Adrenal gland (tissue), 9 donors: ENCODE measurements at regions not wholly inside any gene's neighbourhood (a gene's known extent, or its start where the extent isn't known, plus 50 kb on each side); places are given as distances from the start of the nearest gene placed in this dataset.

Experiments
- DNase-seq, 7 donors: peaks; one replicate each; pipeline ENCODE4 v3.0.0-alpha.2; 2019 to 2020
- H3K27ac ChIP-seq, 5 donors: fragments of 200-600 bp; sonication (generic) in 4 of 5; 1 replicate in 3 of 5; 2 replicates in 2 of 5; pipeline versions ENCODE4 v1.5.1 to v1.8.0; 2016 to 2020; ENCODE audit warnings: mild to moderate bottlenecking in 1 of 5
- H3K27me3 ChIP-seq: fragments of 200-600 bp; 2 replicates; pipeline ENCODE4 v1.8.0; 2021
- H3K36me3 ChIP-seq, 2 donors: fragments of 200-600 bp; replicated peaks in 1 of 2; 1 replicate in 1 of 2; 2 replicates in 1 of 2; pipeline versions ENCODE4 v1.5.1 to v1.8.0; 2018 to 2022
- H3K4me1 ChIP-seq, 2 donors: fragments of 200-600 bp; replicated peaks in 1 of 2; 1 replicate in 1 of 2; 2 replicates in 1 of 2; pipeline versions ENCODE4 v1.5.1 to v1.8.0; 2018 to 2021
- H3K4me3 ChIP-seq, 4 donors: fragments of 200-600 bp; sonication (generic) in 3 of 4; one replicate each; pipeline ENCODE4 v1.5.1; 2016 to 2018
- H3K9me3 ChIP-seq, 3 donors: fragments of 200-600 bp; sonication (generic) in 1 of 3; replicated peaks in 1 of 3; 1 replicate in 2 of 3; 2 replicates in 1 of 3; pipeline versions ENCODE4 v1.5.1 to v1.8.0; 2016 to 2021
- CTCF ChIP-seq, 6 experiments: fragments of 450-650 bp in 4 of 6; fragments of 200-600 bp in 2 of 6; sonication (generic) in 1 of 6; IDR thresholded peaks; 1 replicate in 5 of 6; 2 replicates in 1 of 6; pipeline versions ENCODE4 v1.5.1 to v1.8.0; 2016 to 2021; ENCODE audit warnings: antibody characterized with exemption in 6 of 6, mild to moderate bottlenecking in 2 of 6, moderate library complexity in 1 of 6
- POLR2A ChIP-seq, 2 donors: fragments of 450-650 bp; IDR thresholded peaks; one replicate each; pipeline ENCODE4 v1.6.1; 2017; ENCODE audit warnings: antibody characterized with exemption in 2 of 2, mild to moderate bottlenecking in 2 of 2, moderate library complexity in 1 of 2
- WGBS, 4 donors: extraction: QIAGEN DNeasy Blood & Tissue Kit in 2 of 4; methylation state at CpG; one replicate each; pipeline versions ENCODE4 v1.1.5 to v1.1.7; 2013 to 2017; 5-methylcytosine and 5-hydroxymethylcytosine counted together
- intact Hi-C, 2 donors: fragments of 100-400 bp; cut with DNase I; formaldehyde crosslinking; loops; one replicate each; pipeline versions ENCODE4 v1.14.1 to v1.15.0; 2022 to 2023
- donor health status: healthy with polysubstance abuse.
- donor health status: Bipolar disorder and iron deficiency.
- donor health status: DM: yes; HTN: yes; CAD: no.
- donor health status: DM: no; HTN: no; CAD: no.
- donor health status: DM: no; HTN: no; CAD: no.

GRCh38 chr4:38609614-38610013 lies 54.4 kb upstream of the KLF3 start:
- no peaks in the 10 kb centered on the region for H3K27me3 ChIP-seq
- H3K4me3 ChIP-seq = no peak overlapping the region
- intact Hi-C loops = no loop called here
- WGBS, 4 donors = 74 to 84% (median 80%) methylated on average over 3 of the region's 3 CpGs
- no peaks in the 10 kb centered on the region for H3K9me3 ChIP-seq
- H3K4me1 ChIP-seq = peaks cover 0 to 14% of the 10 kb centered on the region in 2 donors
- H3K27ac ChIP-seq = no peak overlapping the region
- H3K36me3 ChIP-seq = no peaks in the 10 kb centered on the region
- no peak for DNase-seq
- TF ChIP-seq POLR2A (IDR thresholded peaks at IDR 0.05) = no peak
- no peak for TF ChIP-seq CTCF (IDR thresholded peaks at IDR 0.05)

- 79 to 91% (median 82%) methylated on average over 5 of the region's 5 CpGs for WGBS, 4 donors
- no peak for DNase-seq
- Histone ChIP-seq H3K4me1 (peaks cover 0 to 14% of the 10 kb centered on the region in 2 donors), H3K36me3 (no peaks in the 10 kb centered on the region), H3K9me3 (no peaks in the 10 kb centered on the region), H3K27ac (peak overlapping the region in 1 of 5 donors; percentile 70), H3K4me3 (no peak overlapping the region), H3K27me3 (no peaks in the 10 kb centered on the region)
- TF ChIP-seq CTCF (IDR thresholded peaks at IDR 0.05) = no peak
- no peak for TF ChIP-seq POLR2A (IDR thresholded peaks at IDR 0.05)
- intact Hi-C loops = no loop called here
Measured at GRCh38 chr4:38610521-38610920, 53.5 kb upstream of the KLF3 start.

GRCh38 chr4:38610966-38611431 lies 53.0 kb upstream of the KLF3 start:
- H3K4me3 ChIP-seq = no peak overlapping the region
- intact Hi-C loops = no loop called here
- peak overlapping the region in 1 of 5 donors; percentile 70 for H3K27ac ChIP-seq

GRCh38 chr4:38611676-38612075 lies 52.3 kb upstream of the KLF3 start:
- H3K36me3 ChIP-seq = no peaks in the 10 kb centered on the region
- H3K27me3 ChIP-seq = no peaks in the 10 kb centered on the region
- no peak overlapping the region for H3K4me3 ChIP-seq
- intact Hi-C loops = no loop called here
- TF ChIP-seq CTCF (IDR thresholded peaks at IDR 0.05) (no peak), POLR2A (IDR thresholded peaks at IDR 0.05) (no peak)
- no peaks in the 10 kb centered on the region for H3K9me3 ChIP-seq
- DNase-seq = no peak
- WGBS, 4 donors = 85 to 93% (median 88%) methylated on average over 3 of the region's 3 CpGs
- H3K4me1 ChIP-seq = peaks cover 0 to 14% of the 10 kb centered on the region in 2 donors
- peak overlapping the region in 1 of 5 donors; percentile 70 for H3K27ac ChIP-seq

More at GRCh38 chr4:38610966-38611431, 53.0 kb upstream of the KLF3 start:
- no peaks in the 10 kb centered on the region for H3K27me3 ChIP-seq
- H3K9me3 ChIP-seq = no peaks in the 10 kb centered on the region
- no peaks in the 10 kb centered on the region for H3K36me3 ChIP-seq
- peak in 4 of 7 donors; percentile 24 to 55 (median 38) for DNase-seq
- WGBS, 4 donors = 71 to 84% (median 79%) methylated on average over 8 of the region's 8 CpGs
- peaks cover 0 to 14% of the 10 kb centered on the region in 2 donors for H3K4me1 ChIP-seq
- TF ChIP-seq POLR2A (IDR thresholded peaks at IDR 0.05) (no peak), CTCF (IDR thresholded peaks at IDR 0.05) (no peak)
